SJCRH30 (cell line): ENCODE measurements at regions not wholly inside any gene's neighbourhood (a gene's known extent, or its start where the extent isn't known, plus 50 kb on each side); places are given as distances from the start of the nearest gene placed in this dataset.

ENCODE experiments used
- DNase-seq, 2 experiments: peaks; one replicate each; pipeline ENCODE4 v3.0.0-alpha.2; 2015 to 2020
- H3K27ac ChIP-seq: fragments of 250-450 bp; sonication (Bioruptor Pico); 2 replicates; pipeline ENCODE4 v1.5.1; 2020; ENCODE audit warnings: mild to moderate bottlenecking, moderate library complexity
- H3K27me3 ChIP-seq: fragments of 250-450 bp; sonication (Bioruptor Pico); 2 replicates; pipeline ENCODE4 v1.5.1; 2020; ENCODE audit warnings: mild to moderate bottlenecking, moderate library complexity
- H3K36me3 ChIP-seq: fragments of 250-450 bp; sonication (Bioruptor Pico); 2 replicates; pipeline ENCODE4 v1.5.1; 2020; ENCODE audit warnings: mild to moderate bottlenecking, moderate library complexity
- H3K4me1 ChIP-seq: fragments of 250-450 bp; sonication (Bioruptor Pico); 2 replicates; pipeline ENCODE4 v1.5.1; 2020; ENCODE audit warnings: mild to moderate bottlenecking, moderate library complexity
- H3K4me3 ChIP-seq: fragments of 250-450 bp; sonication (Bioruptor Pico); 2 replicates; pipeline ENCODE4 v1.5.1; 2020; ENCODE audit warnings: mild to moderate bottlenecking, moderate library complexity
- H3K9me3 ChIP-seq: fragments of 250-450 bp; sonication (Bioruptor Pico); replicated peaks from 2 replicates; pipeline ENCODE4 v1.5.1; 2020; ENCODE audit warnings: mild to moderate bottlenecking, moderate library complexity

GRCh38 chr14:56889705-56890104 is 79.4 kb upstream of the OTX2 start:
- H3K36me3 ChIP-seq, result no peaks in the 10 kb centered on the region
- no peaks in the 10 kb centered on the region for H3K9me3 ChIP-seq
- H3K27ac ChIP-seq, result no peak overlapping the region
- H3K4me3 ChIP-seq, result no peak overlapping the region
- DNase-seq, result no peak
- H3K27me3 ChIP-seq, result no peaks in the 10 kb centered on the region
- peaks cover 5% of the 10 kb centered on the region; the same call in 1 of the 2 replicates for H3K4me1 ChIP-seq

- Histone ChIP-seq H3K9me3 (no peaks in the 10 kb centered on the region), H3K27ac (no peak overlapping the region), H3K4me3 (no peak overlapping the region), H3K27me3 (no peaks in the 10 kb centered on the region), H3K36me3 (no peaks in the 10 kb centered on the region), H3K4me1 (peaks cover 5% of the 10 kb centered on the region; the same call in 1 of the 2 replicates)
- no peak for DNase-seq
These were observed 78.0 kb upstream of the OTX2 start for GRCh38 chr14:56888274-56888673.

DNA sequence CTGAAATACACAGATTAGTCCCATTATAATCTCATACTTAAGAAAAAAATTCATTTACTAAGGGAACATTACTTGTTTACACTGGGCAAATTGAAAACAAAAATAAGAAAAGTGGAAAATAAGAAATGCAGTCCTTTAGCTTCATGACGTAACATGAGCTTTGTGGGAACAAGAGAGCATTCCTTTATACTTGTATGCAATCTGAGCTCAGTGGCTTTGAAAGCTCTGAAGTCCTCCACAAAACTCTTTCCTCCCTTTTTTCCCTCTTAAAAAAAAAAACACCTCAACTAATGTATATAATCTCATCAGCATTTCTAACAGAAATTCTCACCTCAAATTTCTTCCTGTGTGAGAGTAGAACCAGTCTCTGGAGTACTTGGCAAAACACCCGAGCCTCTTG is 76.9 kb upstream of the OTX2 start:
- DNase-seq, result peak in 1 of 2 experiments; percentile 25
- Histone ChIP-seq H3K27ac (no peak overlapping the region), H3K4me1 (peaks cover 5% of the 10 kb centered on the region; the same call in 1 of the 2 replicates), H3K27me3 (no peaks in the 10 kb centered on the region), H3K4me3 (no peak overlapping the region), H3K36me3 (no peaks in the 10 kb centered on the region), H3K9me3 (no peaks in the 10 kb centered on the region)

- Histone ChIP-seq H3K27me3 (no peaks in the 10 kb centered on the region), H3K27ac (no peak overlapping the region), H3K4me1 (peaks cover 5% of the 10 kb centered on the region; the same call in 1 of the 2 replicates), H3K4me3 (no peak overlapping the region), H3K9me3 (no peaks in the 10 kb centered on the region), H3K36me3 (no peaks in the 10 kb centered on the region)
- DNase-seq, result no peak
These were observed 76.3 kb upstream of the OTX2 start for GRCh38 chr14:56886471-56887062.

GRCh38 chr14:56885825-56886224 is 75.5 kb upstream of the OTX2 start:
- no peak overlapping the region for H3K27ac ChIP-seq
- no peak overlapping the region for H3K4me3 ChIP-seq
- no peaks in the 10 kb centered on the region for H3K36me3 ChIP-seq
- no peaks in the 10 kb centered on the region for H3K27me3 ChIP-seq
- H3K9me3 ChIP-seq, result no peaks in the 10 kb centered on the region
- H3K4me1 ChIP-seq, result peaks cover 5% of the 10 kb centered on the region; the same call in 1 of the 2 replicates
- DNase-seq, result no peak

GRCh38 chr14:56884617-56885016 is 74.3 kb upstream of the OTX2 start:
- DNase-seq, result no peak
- no peak overlapping the region for H3K4me3 ChIP-seq

DNA sequence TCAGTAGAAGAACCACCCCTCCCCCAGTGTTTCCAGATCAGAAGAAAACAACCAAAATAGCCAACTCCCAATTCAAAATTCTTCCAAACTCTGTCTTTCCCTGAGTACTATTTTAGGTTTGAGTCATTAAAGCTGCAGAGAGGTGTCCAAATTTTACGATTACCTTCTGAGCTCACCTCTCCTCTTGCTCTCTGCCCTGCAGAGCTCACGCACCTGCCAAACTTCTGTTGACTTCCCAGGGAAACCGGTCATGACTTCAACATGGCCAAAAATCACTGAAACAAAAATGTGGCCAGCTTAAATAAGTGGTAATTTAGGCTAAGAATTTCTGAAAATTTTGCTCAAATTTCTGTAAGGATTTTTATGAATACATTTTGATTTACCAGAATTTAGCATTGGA is 70.9 kb upstream of the OTX2 start:
- no peaks in the 10 kb centered on the region for H3K9me3 ChIP-seq
- DNase-seq, result no peak
- H3K36me3 ChIP-seq, result no peaks in the 10 kb centered on the region
- H3K27ac ChIP-seq, result no peak overlapping the region
- no peaks in the 10 kb centered on the region for H3K4me1 ChIP-seq
- no peak overlapping the region for H3K4me3 ChIP-seq
- H3K27me3 ChIP-seq, result no peaks in the 10 kb centered on the region

More at GRCh38 chr14:56884617-56885016, 74.3 kb upstream of the OTX2 start:
- H3K36me3 ChIP-seq, result no peaks in the 10 kb centered on the region
- peaks cover 5% of the 10 kb centered on the region; the same call in 1 of the 2 replicates for H3K4me1 ChIP-seq
- H3K27ac ChIP-seq, result no peak overlapping the region
- no peaks in the 10 kb centered on the region for H3K27me3 ChIP-seq
- H3K9me3 ChIP-seq, result no peaks in the 10 kb centered on the region

DNA sequence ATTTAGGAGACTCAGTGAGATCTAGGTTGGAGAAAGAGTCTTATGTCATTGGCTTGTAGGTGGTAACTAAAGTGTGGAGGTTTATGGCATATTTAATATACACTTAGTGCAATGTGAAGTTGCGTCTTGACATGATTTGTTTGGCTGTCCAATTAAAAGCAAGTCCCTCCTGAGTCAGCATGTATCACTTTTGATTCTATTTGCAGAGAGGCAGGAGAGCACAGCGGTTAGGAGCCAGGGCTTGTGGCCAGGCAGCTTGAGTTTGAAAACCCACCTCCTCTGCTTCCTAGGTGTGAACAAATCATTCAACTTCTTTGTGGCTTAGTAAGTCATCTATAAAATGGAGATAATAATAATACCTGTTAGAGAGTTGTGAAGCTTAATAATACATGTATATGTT is 68.5 kb upstream of the OTX2 start:
- H3K4me1 ChIP-seq, result no peaks in the 10 kb centered on the region
- H3K4me3 ChIP-seq, result no peak overlapping the region
- H3K9me3 ChIP-seq, result no peaks in the 10 kb centered on the region
- no peaks in the 10 kb centered on the region for H3K27me3 ChIP-seq
- no peaks in the 10 kb centered on the region for H3K36me3 ChIP-seq
- DNase-seq, result no peak
- no peak overlapping the region for H3K27ac ChIP-seq

GRCh38 chr14:56875104-56875675 is 64.9 kb upstream of the OTX2 start:
- H3K4me1 ChIP-seq, result no peaks in the 10 kb centered on the region
- no peak for DNase-seq
- H3K9me3 ChIP-seq, result no peaks in the 10 kb centered on the region
- no peak overlapping the region for H3K4me3 ChIP-seq
- no peak overlapping the region for H3K27ac ChIP-seq
- no peaks in the 10 kb centered on the region for H3K36me3 ChIP-seq
- no peaks in the 10 kb centered on the region for H3K27me3 ChIP-seq

GRCh38 chr14:56874375-56874774 is 64.1 kb upstream of the OTX2 start:
- no peak overlapping the region for H3K4me3 ChIP-seq
- peak; percentile 11 to 43 for DNase-seq
- H3K4me1 ChIP-seq, result no peaks in the 10 kb centered on the region
- H3K27ac ChIP-seq, result no peak overlapping the region
- no peaks in the 10 kb centered on the region for H3K9me3 ChIP-seq
- no peaks in the 10 kb centered on the region for H3K36me3 ChIP-seq
- H3K27me3 ChIP-seq, result no peaks in the 10 kb centered on the region

- no peak overlapping the region for H3K4me3 ChIP-seq
- no peaks in the 10 kb centered on the region for H3K36me3 ChIP-seq
- no peak overlapping the region for H3K27ac ChIP-seq
- DNase-seq, result no peak
- no peaks in the 10 kb centered on the region for H3K4me1 ChIP-seq
- H3K27me3 ChIP-seq, result no peaks in the 10 kb centered on the region
- H3K9me3 ChIP-seq, result no peaks in the 10 kb centered on the region
These were observed 60.1 kb upstream of the OTX2 start for GRCh38 chr14:56870336-56870735.

DNA sequence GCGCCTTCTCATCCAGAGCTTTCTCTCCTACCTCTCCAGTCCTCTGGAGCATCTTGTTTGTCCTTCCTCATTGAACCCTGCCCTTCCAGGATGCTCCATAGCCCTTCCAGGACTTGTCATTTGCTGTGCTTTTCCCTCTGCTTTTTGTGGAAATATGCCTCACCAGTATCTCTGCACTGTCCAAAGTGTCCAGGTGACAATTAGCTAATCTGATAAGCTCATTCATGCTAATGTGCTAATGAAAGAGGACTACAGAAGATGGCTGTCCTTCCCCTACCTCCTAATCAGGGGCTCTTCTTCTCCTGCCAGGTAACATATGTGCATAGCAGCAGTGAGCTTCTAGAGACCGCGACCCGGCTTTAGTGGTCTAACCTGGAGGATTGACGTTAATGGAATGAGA is 58.4 kb upstream of the OTX2 start:
- DNase-seq, result no peak
- H3K27me3 ChIP-seq, result no peaks in the 10 kb centered on the region
- no peak overlapping the region for H3K4me3 ChIP-seq
- H3K27ac ChIP-seq, result no peak overlapping the region
- H3K4me1 ChIP-seq, result no peaks in the 10 kb centered on the region
- H3K9me3 ChIP-seq, result no peaks in the 10 kb centered on the region
- no peaks in the 10 kb centered on the region for H3K36me3 ChIP-seq

GRCh38 chr14:56862836-56863235 is 52.6 kb upstream of the OTX2 start:
- Histone ChIP-seq H3K9me3 (no peaks in the 10 kb centered on the region), H3K27me3 (no peaks in the 10 kb centered on the region), H3K36me3 (no peaks in the 10 kb centered on the region), H3K27ac (no peak overlapping the region), H3K4me3 (no peak overlapping the region), H3K4me1 (no peaks in the 10 kb centered on the region)
- no peak for DNase-seq

- DNase-seq, result no peak
- H3K27me3 ChIP-seq, result no peaks in the 10 kb centered on the region
- no peaks in the 10 kb centered on the region for H3K9me3 ChIP-seq
- no peak overlapping the region for H3K4me3 ChIP-seq
- H3K27ac ChIP-seq, result no peak overlapping the region
- no peaks in the 10 kb centered on the region for H3K36me3 ChIP-seq
- H3K4me1 ChIP-seq, result no peaks in the 10 kb centered on the region
These were observed 50.2 kb upstream of the OTX2 start for GRCh38 chr14:56860441-56860840.
